Retinal pigment epithelial cell (primary cell): ENCODE measurements at regions not wholly inside any gene's neighbourhood (a gene's known extent, or its start where the extent isn't known, plus 50 kb on each side); places are given as distances from the start of the nearest gene placed in this dataset.
A peak's percentile ranks its signal among the peaks of the same experiment; 100 is the strongest.

Experiments used
- DNase-seq: peaks from one replicate; pipeline ENCODE4 v3.0.0-alpha.2; 2010; ENCODE audit warnings: low read depth
- H3K4me3 ChIP-seq: 2 replicates; pipeline ENCODE4 v1.5.1; 2011; ENCODE audit warnings: mild to moderate bottlenecking, low read length, control low read depth, moderate library complexity
- TF ChIP-seq, protein P1 (sequence below): conservative IDR thresholded peaks from 2 replicates; pipeline ENCODE4 v1.5.1; 2011; ENCODE audit warnings: low read depth, low read length, control low read depth, inconsistent platforms

GRCh38 chr13:79765331-79765730 lies 284.4 kb downstream of the NDFIP2 start:
- H3K4me3 ChIP-seq: no peak overlapping the region
- TF ChIP-seq, protein P1, sequence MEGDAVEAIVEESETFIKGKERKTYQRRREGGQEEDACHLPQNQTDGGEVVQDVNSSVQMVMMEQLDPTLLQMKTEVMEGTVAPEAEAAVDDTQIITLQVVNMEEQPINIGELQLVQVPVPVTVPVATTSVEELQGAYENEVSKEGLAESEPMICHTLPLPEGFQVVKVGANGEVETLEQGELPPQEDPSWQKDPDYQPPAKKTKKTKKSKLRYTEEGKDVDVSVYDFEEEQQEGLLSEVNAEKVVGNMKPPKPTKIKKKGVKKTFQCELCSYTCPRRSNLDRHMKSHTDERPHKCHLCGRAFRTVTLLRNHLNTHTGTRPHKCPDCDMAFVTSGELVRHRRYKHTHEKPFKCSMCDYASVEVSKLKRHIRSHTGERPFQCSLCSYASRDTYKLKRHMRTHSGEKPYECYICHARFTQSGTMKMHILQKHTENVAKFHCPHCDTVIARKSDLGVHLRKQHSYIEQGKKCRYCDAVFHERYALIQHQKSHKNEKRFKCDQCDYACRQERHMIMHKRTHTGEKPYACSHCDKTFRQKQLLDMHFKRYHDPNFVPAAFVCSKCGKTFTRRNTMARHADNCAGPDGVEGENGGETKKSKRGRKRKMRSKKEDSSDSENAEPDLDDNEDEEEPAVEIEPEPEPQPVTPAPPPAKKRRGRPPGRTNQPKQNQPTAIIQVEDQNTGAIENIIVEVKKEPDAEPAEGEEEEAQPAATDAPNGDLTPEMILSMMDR: no peak
- no peak for DNase-seq

DNA sequence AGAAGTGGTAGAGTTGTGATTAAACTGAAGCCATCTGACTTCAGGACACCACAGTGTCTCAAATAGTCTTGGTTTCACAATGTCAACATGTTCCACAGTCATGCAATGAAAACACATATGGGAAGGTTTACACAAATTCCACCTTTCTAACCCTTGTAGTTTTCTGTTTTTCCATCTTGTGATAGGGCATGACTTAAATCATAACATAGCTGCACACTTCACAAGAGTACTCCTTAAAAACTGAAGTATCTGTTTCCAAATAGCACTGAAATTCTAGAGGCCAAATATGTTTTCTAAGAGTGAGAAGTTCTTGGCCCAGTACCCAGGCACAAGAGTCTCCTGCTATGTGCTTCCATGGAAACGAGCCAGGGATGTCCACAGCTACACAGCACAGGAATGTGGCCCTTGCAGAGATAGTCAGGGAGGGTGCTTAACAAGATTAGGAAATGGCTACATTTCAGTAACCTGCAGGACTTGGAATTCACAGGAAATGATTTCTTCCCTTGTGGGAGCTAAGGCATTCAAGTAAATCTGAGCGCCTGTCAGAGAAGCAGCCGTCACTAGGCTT lies 269.1 kb downstream of the NDFIP2 start:
- H3K4me3 ChIP-seq: no peak overlapping the region
- DNase-seq: peak; percentile 96
- TF ChIP-seq, protein P1: no peak

DNA sequence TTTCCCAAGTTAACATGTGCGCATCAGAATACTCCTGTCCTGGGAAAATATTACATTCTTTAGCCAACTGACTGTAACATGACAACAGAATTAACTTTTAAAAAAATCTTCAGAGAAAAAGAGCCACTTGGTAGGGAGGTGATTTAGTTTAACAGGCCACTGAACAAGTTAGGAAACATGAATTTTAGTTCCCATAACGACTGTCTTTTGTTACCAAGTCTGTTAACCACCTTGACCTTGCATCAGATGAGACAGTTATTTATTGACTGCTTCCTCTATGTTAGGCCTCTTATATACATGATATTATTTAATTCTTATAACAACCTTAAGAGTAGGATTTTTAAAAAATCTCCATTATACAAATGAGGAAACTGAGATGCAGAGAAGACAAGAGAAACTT lies 268.6 kb downstream of the NDFIP2 start:
- DNase-seq: no peak
- no peak overlapping the region for H3K4me3 ChIP-seq
- TF ChIP-seq, protein P1: no peak

DNA sequence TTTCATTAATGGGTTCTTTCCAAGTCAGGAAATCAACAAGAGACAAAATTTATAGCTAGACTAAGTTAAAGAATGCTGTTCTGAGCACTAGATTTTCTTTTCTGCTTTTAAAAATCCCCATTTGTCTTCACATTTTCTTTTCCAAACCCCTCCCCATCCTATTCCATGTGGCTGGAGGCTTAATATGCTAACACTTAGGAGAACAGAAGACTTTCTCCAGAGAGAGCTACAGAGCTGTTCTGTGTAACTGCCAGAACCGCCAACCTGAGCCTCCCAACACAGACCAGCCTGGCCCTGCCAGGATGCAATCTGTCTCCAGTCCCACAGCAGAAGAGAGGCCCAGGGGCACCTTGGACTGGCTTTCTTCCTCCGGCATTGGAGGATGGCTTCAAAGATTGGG lies 264.1 kb downstream of the NDFIP2 start:
- H3K4me3 ChIP-seq: no peak overlapping the region
- no peak for DNase-seq
- TF ChIP-seq, protein P1: no peak

DNA sequence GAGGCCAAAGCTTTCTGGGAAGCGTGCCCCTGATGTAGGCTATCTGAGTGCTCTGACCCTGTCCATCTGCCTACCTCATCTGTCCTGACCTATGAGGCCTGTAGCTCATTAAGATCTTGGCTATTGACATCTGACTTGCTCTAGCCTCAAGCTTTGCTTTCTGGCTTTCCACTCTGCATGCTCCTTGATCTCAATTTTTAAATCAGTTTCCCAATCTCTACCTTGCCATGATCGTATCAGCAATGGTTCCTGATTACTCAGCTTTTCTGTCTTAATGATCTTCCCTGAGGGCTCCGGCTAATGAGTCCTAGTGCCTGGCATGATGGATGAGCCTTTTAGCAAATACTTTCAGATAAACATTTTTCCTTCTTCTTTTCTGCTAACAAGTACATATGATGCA lies 262.0 kb downstream of the NDFIP2 start:
- DNase-seq: no peak
- no peak overlapping the region for H3K4me3 ChIP-seq
- TF ChIP-seq, protein P1: no peak

DNA sequence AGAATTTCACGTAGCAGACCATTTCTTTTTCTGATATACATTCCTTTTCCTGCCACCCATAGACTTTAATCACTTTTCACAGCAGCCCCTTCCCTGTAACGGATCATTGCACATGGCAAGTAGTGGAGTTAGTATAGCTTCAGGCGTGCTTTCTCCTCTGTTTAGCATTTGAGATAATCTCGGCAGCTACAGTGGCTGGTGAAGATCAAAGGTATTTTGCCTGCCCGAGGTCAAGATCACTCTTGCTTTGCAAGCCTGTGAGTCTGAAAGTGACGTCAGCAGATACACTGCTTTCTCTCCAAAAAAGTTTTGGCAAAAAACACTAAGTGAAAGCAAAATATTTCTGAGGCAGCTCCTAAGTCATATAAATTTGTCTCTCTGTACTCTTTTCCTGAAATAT lies 260.0 kb downstream of the NDFIP2 start:
- no peak overlapping the region for H3K4me3 ChIP-seq
- TF ChIP-seq, protein P1: no peak
- no peak for DNase-seq

GRCh38 chr13:79736356-79736755 lies 255.4 kb downstream of the NDFIP2 start:
- TF ChIP-seq, protein P1: no peak
- no peak for DNase-seq
- no peak overlapping the region for H3K4me3 ChIP-seq
